ENCODE measurements at regions not wholly inside any gene's neighbourhood (a gene's known extent, or its start where the extent isn't known, plus 50 kb on each side); places are given as distances from the start of the nearest gene placed in this dataset.

DNA sequence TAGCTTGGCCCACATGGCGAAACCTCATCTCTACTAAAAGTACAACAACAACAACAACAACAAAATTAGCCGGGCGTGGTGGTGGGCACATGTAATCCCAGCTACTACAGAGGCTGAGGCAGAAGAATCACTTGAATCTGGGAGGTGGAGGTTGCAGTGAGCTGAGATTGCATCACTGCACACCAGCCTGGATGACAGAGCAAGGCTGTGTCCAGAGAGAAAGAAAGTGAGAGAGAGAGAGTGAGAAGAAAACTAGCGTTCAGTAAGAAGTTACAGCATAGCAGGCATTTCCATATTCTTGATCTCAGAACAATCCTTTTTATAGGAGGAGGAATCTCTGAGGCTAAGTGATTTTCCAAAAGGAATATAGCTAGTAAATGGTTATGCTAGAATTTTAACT lies 1076.1 kb downstream of the AGBL1 start:
- no peak for DNase-seq (ENCODE audit: low read depth)
- TF ChIP-seq, protein P1, sequence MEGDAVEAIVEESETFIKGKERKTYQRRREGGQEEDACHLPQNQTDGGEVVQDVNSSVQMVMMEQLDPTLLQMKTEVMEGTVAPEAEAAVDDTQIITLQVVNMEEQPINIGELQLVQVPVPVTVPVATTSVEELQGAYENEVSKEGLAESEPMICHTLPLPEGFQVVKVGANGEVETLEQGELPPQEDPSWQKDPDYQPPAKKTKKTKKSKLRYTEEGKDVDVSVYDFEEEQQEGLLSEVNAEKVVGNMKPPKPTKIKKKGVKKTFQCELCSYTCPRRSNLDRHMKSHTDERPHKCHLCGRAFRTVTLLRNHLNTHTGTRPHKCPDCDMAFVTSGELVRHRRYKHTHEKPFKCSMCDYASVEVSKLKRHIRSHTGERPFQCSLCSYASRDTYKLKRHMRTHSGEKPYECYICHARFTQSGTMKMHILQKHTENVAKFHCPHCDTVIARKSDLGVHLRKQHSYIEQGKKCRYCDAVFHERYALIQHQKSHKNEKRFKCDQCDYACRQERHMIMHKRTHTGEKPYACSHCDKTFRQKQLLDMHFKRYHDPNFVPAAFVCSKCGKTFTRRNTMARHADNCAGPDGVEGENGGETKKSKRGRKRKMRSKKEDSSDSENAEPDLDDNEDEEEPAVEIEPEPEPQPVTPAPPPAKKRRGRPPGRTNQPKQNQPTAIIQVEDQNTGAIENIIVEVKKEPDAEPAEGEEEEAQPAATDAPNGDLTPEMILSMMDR (conservative IDR thresholded peaks at IDR 0.05; ENCODE audit: control insufficient read depth, insufficient read depth, low read depth, low read length), result no peak
- no peak overlapping the region for H3K4me3 ChIP-seq (ENCODE audit: control insufficient read depth, low read depth, low read length)

DNA sequence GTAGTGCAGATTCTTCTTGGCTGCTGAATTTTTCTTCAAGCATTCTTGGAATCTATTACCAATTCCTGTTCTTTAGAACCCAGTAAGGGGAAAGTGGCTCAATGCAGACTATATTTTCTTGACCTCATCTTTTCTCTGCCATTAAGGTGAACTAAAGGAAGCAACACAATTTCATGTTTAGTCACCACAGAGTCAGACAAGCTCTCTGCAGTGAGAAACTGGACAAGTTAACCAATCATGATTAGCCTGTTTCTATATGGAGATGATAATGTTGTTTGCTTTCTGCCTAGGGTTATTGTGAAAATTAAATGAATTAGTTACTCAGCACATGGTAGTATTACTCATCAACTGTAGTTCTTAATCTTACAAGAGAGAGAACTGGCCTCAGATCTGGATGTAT lies 1075.1 kb downstream of the AGBL1 start:
- DNase-seq (ENCODE audit: low read depth), result no peak
- TF ChIP-seq, protein P1 (conservative IDR thresholded peaks at IDR 0.05; ENCODE audit: control insufficient read depth, insufficient read depth, low read depth, low read length), result no peak
- no peak overlapping the region for H3K4me3 ChIP-seq (ENCODE audit: control insufficient read depth, low read depth, low read length)

DNA sequence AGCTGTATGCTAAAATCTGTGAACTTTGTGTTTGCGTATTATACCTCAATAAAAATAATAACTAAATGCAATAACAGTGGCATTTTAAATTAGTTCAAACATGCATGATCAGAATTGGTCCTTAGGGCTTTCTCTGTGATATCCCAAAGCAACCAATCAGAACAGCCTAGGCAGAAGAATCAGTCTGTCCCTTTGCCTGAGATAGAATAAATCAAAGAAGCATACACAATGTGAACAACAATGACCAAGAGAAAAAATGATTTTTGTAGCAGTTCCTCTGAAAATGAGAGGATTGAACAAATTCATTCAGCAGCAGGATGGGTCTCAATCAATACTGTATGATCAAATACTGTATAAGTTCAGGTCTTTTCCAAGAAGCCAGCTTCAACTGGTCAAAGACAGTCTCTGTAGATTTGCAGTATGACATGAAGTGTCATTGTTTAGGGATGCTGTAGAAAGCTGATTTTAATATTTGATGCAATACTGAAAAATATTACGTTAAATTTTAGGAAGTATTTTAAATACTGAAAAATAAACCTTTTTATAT lies 1071.6 kb downstream of the AGBL1 start:
- TF ChIP-seq, protein P1 (conservative IDR thresholded peaks at IDR 0.05; ENCODE audit: control insufficient read depth, insufficient read depth, low read depth, low read length), result no peak
- no peak overlapping the region for H3K4me3 ChIP-seq (ENCODE audit: control insufficient read depth, low read depth, low read length)

DNA sequence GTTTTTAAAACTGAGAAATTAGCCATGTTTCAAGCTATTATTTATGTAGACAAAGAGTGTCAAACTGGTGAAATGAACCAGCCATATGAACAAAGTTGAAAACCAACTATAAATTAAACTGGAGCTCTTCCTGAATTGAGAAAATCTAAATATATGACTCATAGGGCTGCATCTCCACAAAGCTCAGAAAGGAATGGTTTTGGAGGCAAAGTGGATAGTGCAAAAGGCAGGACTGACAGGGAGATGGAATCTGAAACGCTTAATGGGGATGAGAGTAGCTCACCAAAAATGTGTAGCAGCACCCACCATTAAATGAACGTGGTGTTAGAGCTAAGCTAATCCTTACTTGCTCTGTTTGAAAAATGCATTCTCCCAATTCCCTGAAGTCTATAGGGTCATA lies 1066.0 kb downstream of the AGBL1 start:
- DNase-seq (ENCODE audit: low read depth), result no peak
- H3K4me3 ChIP-seq (ENCODE audit: control insufficient read depth, low read depth, low read length), result no peak overlapping the region
- TF ChIP-seq, protein P1 (conservative IDR thresholded peaks at IDR 0.05; ENCODE audit: control insufficient read depth, insufficient read depth, low read depth, low read length), result no peak

More for the DNA sequence above, 1071.6 kb downstream of the AGBL1 start:
- no peak for DNase-seq (ENCODE audit: low read depth)

DNA sequence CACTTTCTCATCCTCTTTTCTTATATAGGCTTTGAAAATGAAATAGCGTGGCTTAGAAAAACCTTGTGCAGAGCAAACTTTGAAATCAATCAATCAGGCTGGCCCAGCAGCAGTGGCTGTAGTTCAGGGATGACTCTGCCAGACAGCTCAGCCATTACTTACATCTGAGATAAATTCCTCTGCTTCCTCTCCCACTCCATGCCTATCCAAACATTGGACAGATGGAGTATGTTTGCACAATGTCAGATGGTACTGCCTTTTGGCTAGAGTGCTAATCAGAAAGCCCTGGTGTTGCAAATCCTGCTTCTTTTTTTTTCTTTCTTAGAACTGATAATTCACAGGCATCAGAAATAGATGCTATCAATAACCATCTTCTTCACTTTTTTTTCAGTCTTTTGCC lies 1065.1 kb downstream of the AGBL1 start:
- DNase-seq (ENCODE audit: low read depth), result no peak
- H3K4me3 ChIP-seq (ENCODE audit: control insufficient read depth, low read depth, low read length), result no peak overlapping the region
- TF ChIP-seq, protein P1 (conservative IDR thresholded peaks at IDR 0.05; ENCODE audit: control insufficient read depth, insufficient read depth, low read depth, low read length), result no peak

DNA sequence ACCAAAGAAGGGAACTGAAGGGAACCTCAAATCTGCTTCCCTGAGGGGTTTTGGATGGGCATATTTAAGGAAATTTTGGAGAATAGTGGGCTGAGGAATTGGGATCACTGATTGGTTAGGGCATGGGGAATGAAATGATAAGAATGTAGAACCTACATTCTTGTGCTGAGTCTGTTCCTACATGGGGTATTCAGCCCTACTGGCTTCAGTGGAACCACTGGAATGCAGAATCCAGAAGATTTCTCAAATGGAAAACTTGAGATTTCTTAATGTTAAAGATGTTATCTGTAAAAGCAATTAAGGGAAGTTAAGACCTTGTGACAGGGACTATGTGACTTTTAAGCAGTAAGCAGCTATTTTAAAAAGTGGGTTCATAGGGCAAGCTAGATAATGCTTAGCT lies 1062.4 kb downstream of the AGBL1 start:
- TF ChIP-seq, protein P1 (conservative IDR thresholded peaks at IDR 0.05; ENCODE audit: control insufficient read depth, insufficient read depth, low read depth, low read length), result no peak
- H3K4me3 ChIP-seq (ENCODE audit: control insufficient read depth, low read depth, low read length), result no peak overlapping the region
- DNase-seq (ENCODE audit: low read depth), result no peak

DNA sequence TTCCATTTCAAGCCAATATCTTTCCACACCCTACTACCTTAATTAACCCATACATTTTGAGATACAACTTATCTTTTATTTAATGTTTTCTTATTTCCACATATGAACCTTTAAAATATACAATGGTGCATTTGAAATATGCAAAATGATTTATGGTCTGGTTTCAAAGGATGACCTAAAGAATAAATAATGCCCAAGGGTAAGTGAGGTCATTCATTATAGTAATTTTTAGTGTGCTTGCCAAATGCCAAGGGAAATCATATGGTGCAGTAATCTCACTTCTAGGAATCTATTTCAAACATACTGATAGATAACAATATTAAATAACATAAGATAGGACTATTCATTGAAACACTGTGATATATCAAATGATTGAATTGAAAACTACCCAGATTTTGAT lies 1055.4 kb downstream of the AGBL1 start:
- TF ChIP-seq, protein P1 (conservative IDR thresholded peaks at IDR 0.05; ENCODE audit: control insufficient read depth, insufficient read depth, low read depth, low read length), result no peak
- DNase-seq (ENCODE audit: low read depth), result no peak
- H3K4me3 ChIP-seq (ENCODE audit: control insufficient read depth, low read depth, low read length), result no peak overlapping the region
